Right ventricle myocardium inferior (tissue), 1 donor: ENCODE measurements at regions not wholly inside any gene's neighbourhood (a gene's known extent, or its start where the extent isn't known, plus 50 kb on each side); places are given as distances from the start of the nearest gene placed in this dataset.
"Not testable (repeated sequence)": the region's sequence is repeated elsewhere in the genome, so short reads cannot be mapped to it uniquely, and the experiment has no call there.

Experiments
- ATAC-seq: fragments of 200-7000 bp; cut with Tn5 transposase; one replicate; pipeline ENCODE4 v1.9.1; 2020; ENCODE audit warnings: mild to moderate bottlenecking, moderate library complexity
- DNase-seq: peaks from one replicate; pipeline ENCODE4 v3.0.0; 2021; ENCODE audit errors: missing footprints
- intact Hi-C: fragments of 100-400 bp; cut with DNase I; formaldehyde crosslinking; loops from one replicate; pipeline ENCODE4 v1.11.0; 2022
- donor health status: DM: no; HTN: yes; CAD: no; lungs with severe emphysema.

- intact Hi-C loops = no loop called here
- ATAC-seq (no peak), DNase-seq (no peak)
Observed at GRCh38 chr22:44650806-44651205, 51.2 kb upstream of the PRR5 start.

GRCh38 chr22:44648821-44649565 lies 53.0 kb upstream of the PRR5 start:
- intact Hi-C loops = no loop called here
- peak; percentile 50 for ATAC-seq

GRCh38 chr22:44648085-44648820 lies 53.8 kb upstream of the PRR5 start:
- peak; percentile 68 for ATAC-seq
- no peak for DNase-seq
- intact Hi-C loops = no loop called here

More at GRCh38 chr22:44648821-44649565, 53.0 kb upstream of the PRR5 start:
- DNase-seq = no peak

- intact Hi-C loops = no loop called here
- ATAC-seq = no peak
- DNase-seq = no peak
Observed at GRCh38 chr22:44647141-44647540, 54.9 kb upstream of the PRR5 start.

- ATAC-seq (no peak), DNase-seq (no peak)
- intact Hi-C loops = no loop called here
Observed at GRCh38 chr22:44646668-44647067, 55.3 kb upstream of the PRR5 start.

- no peak for DNase-seq
- no peak for ATAC-seq
Observed at GRCh38 chr22:44646141-44646540, 55.9 kb upstream of the PRR5 start.

GRCh38 chr22:44645531-44645930 lies 56.5 kb upstream of the PRR5 start:
- DNase-seq (no peak), ATAC-seq (no peak)

More at GRCh38 chr22:44646141-44646540, 55.9 kb upstream of the PRR5 start:
- intact Hi-C loops = no loop called here

GRCh38 chr22:44645083-44645482 lies 56.9 kb upstream of the PRR5 start:
- DNase-seq = no peak
- intact Hi-C loops = no loop called here
- no peak for ATAC-seq

More at GRCh38 chr22:44645531-44645930, 56.5 kb upstream of the PRR5 start:
- intact Hi-C loops = no loop called here

- ATAC-seq, intact Hi-C loops, DNase-seq: not testable (repeated sequence)
Observed at GRCh38 chr22:44643526-44644101, 58.4 kb upstream of the PRR5 start.

- DNase-seq (no peak), ATAC-seq (no peak)
- intact Hi-C loops = no loop called here
Observed at GRCh38 chr22:44642096-44642644, 59.8 kb upstream of the PRR5 start.

GRCh38 chr22:44640618-44641155 lies 61.3 kb upstream of the PRR5 start:
- no peak for ATAC-seq

GRCh38 chr22:44639891-44640617 lies 62.0 kb upstream of the PRR5 start:
- no peak for DNase-seq
- intact Hi-C loops = no loop called here
- ATAC-seq = peak; percentile 38

More at GRCh38 chr22:44640618-44641155, 61.3 kb upstream of the PRR5 start:
- intact Hi-C loops = no loop called here
- no peak for DNase-seq

- peak; percentile 5 for ATAC-seq
- intact Hi-C loops = no loop called here
- DNase-seq = no peak
Observed at GRCh38 chr22:44638971-44639760, 62.8 kb upstream of the PRR5 start.

- intact Hi-C loops, DNase-seq, ATAC-seq: not testable (repeated sequence)
Observed at GRCh38 chr22:44636502-44637206, 65.3 kb upstream of the PRR5 start.

- intact Hi-C loops, ATAC-seq: not testable (repeated sequence)
Observed at GRCh38 chr22:44635567-44635966, 66.4 kb upstream of the PRR5 start.

GRCh38 chr22:44634426-44635321 lies 67.3 kb upstream of the PRR5 start:
- ATAC-seq (no peak), DNase-seq (no peak)
- intact Hi-C loops = no loop called here

More at GRCh38 chr22:44635567-44635966, 66.4 kb upstream of the PRR5 start:
- not testable (repeated sequence) for DNase-seq
